ENCODE measurements at regions not wholly inside any gene's neighbourhood (a gene's known extent, or its start where the extent isn't known, plus 50 kb on each side); places are given as distances from the start of the nearest gene placed in this dataset.

- no peak for DNase-seq (ENCODE audit: low read depth)
Observed at GRCh38 chr12:43120150-43120549, 431.9 kb downstream of the ADAMTS20 start.

- DNase-seq (ENCODE audit: low read depth) = no peak
Observed at GRCh38 chr12:43118881-43119280, 433.1 kb downstream of the ADAMTS20 start.

- no peak for DNase-seq (ENCODE audit: low read depth)
Observed at GRCh38 chr12:43118234-43118633, 433.8 kb downstream of the ADAMTS20 start.

- no peak for DNase-seq (ENCODE audit: low read depth)
Observed at GRCh38 chr12:43117226-43117930, 434.6 kb downstream of the ADAMTS20 start.

GRCh38 chr12:43115441-43116160 is 436.4 kb downstream of the ADAMTS20 start:
- no peak for DNase-seq (ENCODE audit: low read depth)

GRCh38 chr12:43114316-43114715 is 437.7 kb downstream of the ADAMTS20 start:
- no peak for DNase-seq (ENCODE audit: low read depth)

- no peak for DNase-seq (ENCODE audit: low read depth)
Observed at GRCh38 chr12:43113616-43114015, 438.4 kb downstream of the ADAMTS20 start.

- DNase-seq (ENCODE audit: low read depth) = no peak
Observed at GRCh38 chr12:43113135-43113534, 438.9 kb downstream of the ADAMTS20 start.

GRCh38 chr12:43112101-43112920 is 439.7 kb downstream of the ADAMTS20 start:
- DNase-seq (ENCODE audit: low read depth) = no peak

- no peak for DNase-seq (ENCODE audit: low read depth)
Observed at GRCh38 chr12:43111608-43112007, 440.4 kb downstream of the ADAMTS20 start.

- no peak for DNase-seq (ENCODE audit: low read depth)
Observed at GRCh38 chr12:43109631-43110345, 442.2 kb downstream of the ADAMTS20 start.

- DNase-seq (ENCODE audit: low read depth) = no peak
Observed at GRCh38 chr12:43108656-43109055, 443.3 kb downstream of the ADAMTS20 start.

- no peak for DNase-seq (ENCODE audit: low read depth)
Observed at GRCh38 chr12:43107026-43107775, 444.8 kb downstream of the ADAMTS20 start.

- DNase-seq (ENCODE audit: low read depth) = no peak
Observed at GRCh38 chr12:43106355-43106754, 445.6 kb downstream of the ADAMTS20 start.

- no peak for DNase-seq (ENCODE audit: low read depth)
Observed at GRCh38 chr12:43105426-43105981, 446.5 kb downstream of the ADAMTS20 start.

- peak; percentile 59 for DNase-seq (ENCODE audit: low read depth)
Observed at GRCh38 chr12:43104494-43104893, 447.5 kb downstream of the ADAMTS20 start.

- DNase-seq (ENCODE audit: low read depth) = no peak
Observed at GRCh38 chr12:43103866-43104265, 448.1 kb downstream of the ADAMTS20 start.

GRCh38 chr12:43102546-43103264 is 449.3 kb downstream of the ADAMTS20 start:
- peak; percentile 12 for DNase-seq (ENCODE audit: low read depth)

- DNase-seq (ENCODE audit: low read depth) = no peak
Observed at GRCh38 chr12:43100231-43100630, 451.8 kb downstream of the ADAMTS20 start.

GRCh38 chr12:43099691-43100163 is 452.3 kb downstream of the ADAMTS20 start:
- no peak for DNase-seq (ENCODE audit: low read depth)

All from LHCN-M2 (cell line).